ENCODE measurements at regions not wholly inside any gene's neighbourhood (a gene's known extent, or its start where the extent isn't known, plus 50 kb on each side); places are given as distances from the start of the nearest gene placed in this dataset.

DNA sequence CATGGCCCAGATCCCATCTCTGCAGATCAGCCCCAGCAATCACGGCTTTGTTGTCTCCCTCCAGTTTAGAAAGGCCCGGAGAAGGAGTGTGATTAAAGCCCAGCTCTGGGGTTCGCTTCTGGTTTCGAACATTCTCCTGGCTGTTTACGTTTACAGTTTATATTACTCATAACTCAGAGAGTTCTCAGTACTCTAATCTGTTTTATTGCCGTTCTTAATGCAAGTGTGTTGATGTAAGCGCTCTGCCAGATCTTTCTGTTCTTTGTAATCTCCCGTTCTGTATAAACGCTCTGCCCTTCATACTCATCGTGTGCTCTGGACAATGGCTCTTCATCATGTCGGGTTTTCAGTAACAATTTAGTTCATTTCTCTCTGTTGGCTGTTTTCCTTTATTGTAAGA is 82.5 kb upstream of the PRNP start:
- ChIA-PET CTCF (interaction anchor here (1.4 kb wide), 1 partner anchor 116 kb away, joined by 4 read pairs; no protein-coding TSS in a partner anchor), POLR2A (no interaction called here)

DNA sequence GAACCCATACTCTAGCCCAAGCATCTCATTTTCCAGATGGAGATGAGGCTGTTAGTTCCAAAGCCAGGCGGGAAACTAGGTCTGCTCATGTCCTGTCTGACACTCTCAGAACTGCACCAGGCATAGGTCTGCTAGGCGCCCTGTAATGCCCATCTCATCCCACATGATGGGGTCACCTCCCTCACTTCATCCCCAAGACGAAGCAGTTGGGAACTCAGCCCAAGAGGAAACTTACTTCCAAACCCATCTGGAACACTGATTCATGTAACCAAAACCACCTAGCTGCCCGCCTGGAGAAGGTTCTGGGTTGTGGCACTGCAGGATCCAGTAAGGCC is 84.0 kb upstream of the PRNP start:
- CTCF ChIA-PET: interaction anchor here (1.4 kb wide), 1 partner anchor 118 kb away, joined by 4 read pairs; no protein-coding TSS in a partner anchor
- POLR2A ChIA-PET: no interaction called here

DNA sequence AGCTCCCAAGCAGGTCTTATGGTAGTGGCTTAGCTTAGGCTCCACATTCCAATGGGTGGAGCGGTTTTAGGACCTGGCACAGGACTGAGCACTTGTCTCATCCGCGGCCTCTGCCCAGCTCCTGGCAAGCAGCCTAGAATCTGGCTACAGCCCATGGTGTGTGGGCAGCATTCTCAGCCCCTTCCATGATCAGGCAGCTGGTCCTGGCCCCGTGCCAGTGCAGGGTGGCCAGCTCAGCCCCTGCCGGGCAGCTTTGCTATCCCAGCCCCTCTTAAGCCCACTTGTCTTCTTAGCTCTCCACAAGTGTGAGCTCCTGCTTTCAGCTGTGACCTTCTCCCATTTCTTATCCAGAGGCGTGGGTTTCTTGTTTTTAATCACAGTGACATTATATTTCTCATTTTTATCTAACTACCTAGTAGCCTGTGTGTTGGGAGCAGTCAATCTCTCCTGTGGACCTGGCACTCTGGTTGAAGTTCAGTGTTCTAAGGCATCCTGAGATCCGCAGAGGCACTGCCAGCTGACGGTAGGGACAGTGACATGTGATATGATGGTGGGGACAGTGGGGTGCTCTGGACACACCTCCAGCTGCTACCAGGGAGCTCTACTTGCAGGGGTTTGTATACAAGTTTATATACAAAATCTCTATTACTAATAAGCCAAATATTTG is 84.5 kb upstream of the PRNP start:
- POLR2A ChIA-PET: no interaction called here
- CTCF ChIA-PET: interaction anchor here (0.6 to 1.1 kb wide), 2 partner anchors 121 to 155 kb away, joined by 3 to 4 read pairs; no protein-coding TSS in a partner anchor

DNA sequence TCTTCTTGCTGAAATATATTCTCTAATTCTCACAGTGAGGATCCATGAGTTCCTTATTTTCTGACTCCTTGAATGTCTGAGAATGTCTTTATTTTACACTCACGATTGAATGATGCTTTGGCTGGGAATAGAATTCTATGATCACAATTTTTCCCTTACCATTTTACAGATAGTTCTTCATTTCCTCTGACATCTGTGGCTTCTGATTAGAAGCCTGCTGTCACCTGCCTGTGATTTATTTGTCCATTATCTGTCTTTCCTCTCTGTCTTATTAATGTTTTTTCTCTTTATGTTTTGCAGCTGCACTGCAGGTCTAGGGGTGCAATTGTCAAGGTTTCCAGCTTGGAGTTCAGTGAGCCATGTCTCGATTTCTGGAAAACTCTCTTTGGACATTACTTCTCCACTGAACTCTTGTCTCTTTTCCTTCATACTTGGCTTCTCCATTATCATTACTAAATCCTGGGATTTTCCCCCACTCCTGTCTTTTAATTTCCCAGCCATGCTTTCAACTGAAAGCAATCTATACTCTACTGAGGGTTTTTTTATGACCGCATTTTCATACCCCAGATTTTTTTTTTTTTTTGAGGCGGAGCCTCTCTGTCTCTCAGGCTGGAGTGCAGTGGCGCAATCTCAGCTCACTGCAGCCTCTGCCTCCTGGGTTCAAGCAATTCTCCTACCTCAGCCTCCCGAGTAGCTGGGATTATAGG is 85.8 kb upstream of the PRNP start:
- CTCF ChIA-PET: interaction anchor here (1.1 kb wide), 1 partner anchor 122 kb away, joined by 4 read pairs; no protein-coding TSS in a partner anchor
- POLR2A ChIA-PET: no interaction called here

DNA sequence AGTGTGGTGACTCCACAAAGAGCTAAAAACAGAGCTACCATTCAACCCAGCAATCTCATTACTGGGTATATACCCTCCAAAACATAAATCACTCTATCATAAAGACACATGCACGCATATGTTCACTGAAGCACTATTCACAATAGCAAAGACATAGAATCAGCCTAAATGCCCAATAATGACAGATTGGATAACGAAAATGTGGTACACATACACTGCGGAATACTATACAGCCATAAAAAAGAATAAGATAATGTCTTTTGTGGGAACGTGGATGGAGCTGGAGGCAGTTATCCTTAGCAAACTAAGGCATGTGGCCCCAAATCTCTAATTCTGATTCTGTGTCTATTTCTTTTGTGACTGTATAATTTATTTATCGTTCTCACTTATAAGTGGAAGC is 89.0 kb upstream of the PRNP start:
- POLR2A ChIA-PET: no interaction called here
- CTCF ChIA-PET: no interaction called here

DNA sequence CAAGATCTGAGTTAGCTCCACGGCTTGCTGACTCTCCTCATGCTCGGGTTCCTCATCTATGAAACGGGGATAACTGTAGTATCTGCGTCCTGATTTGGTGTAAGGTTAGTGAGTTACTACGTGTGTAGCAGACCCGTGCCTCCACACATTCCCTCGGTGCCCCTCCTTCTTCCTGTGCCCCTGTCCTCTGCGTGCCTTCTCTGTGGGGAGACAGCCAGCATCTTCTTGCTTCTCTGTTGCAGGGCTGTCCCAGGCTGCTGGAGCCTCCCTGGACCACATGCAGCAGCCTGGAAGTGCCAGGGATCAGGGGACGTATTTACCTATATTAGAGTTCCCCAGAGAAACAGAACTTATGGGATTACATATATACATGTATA is 93.1 kb upstream of the PRNP start:
- ChIA-PET CTCF (interaction anchor here (1.4 kb wide), 1 partner anchor 25 kb away, joined by 3 read pairs; no protein-coding TSS in a partner anchor), POLR2A (no interaction called here)

DNA sequence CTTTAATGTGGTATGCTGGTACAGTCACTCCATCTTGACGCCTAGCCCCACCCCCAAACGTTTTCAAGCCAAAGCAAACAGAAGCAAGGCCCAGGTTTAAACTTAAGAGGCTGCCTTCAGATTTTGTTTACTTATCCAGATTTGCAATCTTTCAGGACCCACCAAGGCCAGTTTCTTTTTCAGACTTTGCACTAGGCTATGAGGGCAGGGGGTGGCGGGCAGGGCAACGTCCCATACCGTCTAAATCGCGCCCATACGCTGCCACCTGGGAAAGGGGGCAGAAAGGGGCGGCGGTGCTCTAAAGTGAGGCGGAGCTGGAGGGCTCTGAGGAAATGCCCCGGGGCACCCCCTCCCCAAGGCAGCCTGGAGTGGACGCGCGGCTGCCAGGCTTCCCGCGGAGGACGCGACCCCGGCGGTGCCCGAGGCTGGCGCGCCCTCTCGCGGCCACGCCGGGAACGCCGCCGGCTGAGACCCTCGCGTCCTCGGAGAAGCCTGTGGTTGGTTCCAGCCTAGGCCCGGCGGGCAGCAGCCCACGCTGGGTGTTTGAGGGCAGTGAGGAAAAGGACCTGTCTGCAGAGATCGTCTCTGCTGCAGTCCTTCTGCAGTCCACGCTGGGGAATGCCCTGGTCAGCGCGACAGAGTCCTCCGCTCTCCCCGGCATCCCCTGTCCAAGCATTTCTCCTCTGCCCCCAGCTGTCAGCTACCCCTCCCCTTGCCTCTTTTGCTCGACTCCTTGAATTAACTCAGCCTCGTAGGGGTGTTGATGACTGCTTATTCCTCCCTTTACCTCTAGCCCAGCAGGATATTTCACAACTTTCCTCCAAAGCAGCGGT is 93.7 kb upstream of the PRNP start:
- ChIA-PET POLR2A (no interaction called here), CTCF (interaction anchor here (1.2 to 1.4 kb wide), 2 partner anchors 24 to 482 kb away, joined by 3 read pairs; no protein-coding TSS in a partner anchor)

DNA sequence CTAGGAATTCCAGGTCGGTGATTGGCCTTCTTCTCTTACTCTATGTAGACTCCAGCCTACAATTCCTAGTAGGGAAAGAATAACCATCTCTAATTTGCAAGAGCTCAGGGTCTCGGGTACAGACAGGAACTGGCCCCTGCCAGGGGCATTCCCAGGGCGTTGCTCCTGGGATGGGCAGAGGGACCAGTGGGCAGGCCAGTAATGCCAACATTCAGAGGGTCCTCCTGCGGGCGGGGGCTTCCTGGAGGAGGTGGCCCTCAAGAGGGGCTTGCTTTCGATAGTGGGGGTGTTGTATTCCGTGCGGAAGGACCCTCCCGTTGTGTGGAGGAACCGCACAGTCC is 94.3 kb upstream of the PRNP start:
- CTCF ChIA-PET: interaction anchor here (1.2 to 1.4 kb wide), 2 partner anchors 24 to 481 kb away, joined by 3 read pairs; no protein-coding TSS in a partner anchor
- POLR2A ChIA-PET: no interaction called here

DNA sequence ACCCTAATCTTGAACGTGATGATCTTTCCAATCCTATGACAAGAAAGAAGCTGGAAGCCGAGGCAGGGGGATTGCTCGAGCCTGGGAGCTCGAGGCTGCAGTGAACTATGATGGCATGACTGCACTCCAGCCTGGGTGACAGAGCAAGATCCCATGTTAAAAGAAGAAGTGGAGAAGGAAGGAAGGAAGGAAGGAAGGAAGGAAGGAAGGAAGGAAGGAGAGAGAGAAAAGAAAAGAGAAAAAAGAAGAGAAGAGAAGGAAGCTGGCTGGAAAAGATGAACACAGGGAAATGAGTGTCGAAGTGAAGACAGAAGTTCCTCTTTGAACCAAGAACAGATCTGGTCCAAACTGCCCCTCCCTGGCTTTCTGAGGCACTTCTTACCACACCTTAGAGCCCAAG is 100.5 kb upstream of the PRNP start:
- ChIA-PET POLR2A (no interaction called here), CTCF (interaction anchor here (0.7 kb wide), 1 partner anchor 46 kb away, joined by 3 read pairs; no protein-coding TSS in a partner anchor)

DNA sequence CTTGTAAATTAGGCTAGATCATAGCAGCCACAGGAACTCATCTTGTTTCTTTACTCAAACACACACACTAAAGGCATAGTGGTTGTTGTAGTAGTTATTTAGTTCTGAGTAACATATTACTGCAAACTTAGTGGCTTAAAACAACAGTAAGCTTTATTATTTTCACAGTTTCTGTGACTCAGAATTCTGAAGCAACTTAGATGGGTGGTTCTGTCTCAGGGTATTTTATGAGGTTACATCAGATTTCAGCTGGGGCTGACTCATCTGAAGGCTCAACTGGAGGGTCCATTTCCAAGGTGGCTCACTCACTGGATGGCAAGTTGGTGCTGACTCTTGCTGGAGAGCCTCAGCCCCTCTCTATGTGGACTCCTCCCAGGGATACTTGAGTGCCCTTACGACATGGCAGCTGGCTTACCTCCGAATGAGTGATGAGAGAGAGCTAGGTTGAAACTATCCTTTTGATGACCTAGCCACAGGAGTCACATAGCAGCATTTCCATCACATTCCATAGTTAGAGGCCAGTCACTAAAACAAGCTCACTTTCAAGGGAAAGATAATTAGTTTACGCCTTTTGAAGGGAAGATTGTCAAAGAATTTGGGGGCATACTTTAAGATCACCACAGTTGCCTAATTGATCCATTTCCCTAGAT is 101.0 kb upstream of the PRNP start:
- ChIA-PET CTCF (interaction anchor here (0.7 kb wide), 1 partner anchor 46 kb away, joined by 3 read pairs; no protein-coding TSS in a partner anchor), POLR2A (no interaction called here)

DNA sequence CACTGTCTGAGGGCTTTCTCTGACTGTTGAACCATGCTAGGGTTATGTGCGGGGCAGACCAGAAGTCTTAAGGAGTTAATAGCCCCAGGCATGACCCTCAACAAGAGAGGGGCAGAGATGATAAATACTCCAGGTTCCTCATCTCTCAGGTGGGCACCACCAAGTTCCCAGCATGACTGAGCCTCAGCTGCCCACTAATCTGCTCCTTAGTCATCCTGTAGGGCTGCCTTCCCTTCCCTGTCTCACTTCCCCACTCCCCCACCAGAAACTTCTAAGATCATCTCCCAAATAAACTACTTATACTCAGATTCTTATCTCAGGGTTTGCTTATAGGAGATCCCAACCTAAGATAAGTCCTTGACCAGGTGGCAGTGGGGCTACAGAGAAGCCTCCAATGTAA is 101.7 kb upstream of the PRNP start:
- POLR2A ChIA-PET: no interaction called here
- CTCF ChIA-PET: no interaction called here

DNA sequence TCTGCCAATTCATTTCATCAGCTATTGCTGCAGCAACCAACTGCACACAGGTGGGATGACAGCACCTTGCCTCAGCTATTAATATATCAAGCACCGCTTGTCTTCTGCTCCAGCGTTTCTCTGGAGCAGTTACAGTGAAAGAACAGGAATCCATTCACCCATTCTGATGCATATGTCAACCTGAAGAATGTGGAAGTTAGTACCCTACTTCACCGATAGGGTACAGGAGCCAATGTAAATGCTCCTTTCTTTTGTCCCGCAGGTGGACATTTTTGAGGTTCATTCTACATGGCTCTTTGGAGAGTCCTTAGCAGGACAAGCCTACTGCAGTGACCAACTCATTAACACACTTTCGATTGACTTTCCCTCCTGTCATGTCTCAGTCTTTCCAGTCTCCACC is 104.4 kb upstream of the PRNP start:
- CTCF ChIA-PET: no interaction called here
- POLR2A ChIA-PET: no interaction called here

DNA sequence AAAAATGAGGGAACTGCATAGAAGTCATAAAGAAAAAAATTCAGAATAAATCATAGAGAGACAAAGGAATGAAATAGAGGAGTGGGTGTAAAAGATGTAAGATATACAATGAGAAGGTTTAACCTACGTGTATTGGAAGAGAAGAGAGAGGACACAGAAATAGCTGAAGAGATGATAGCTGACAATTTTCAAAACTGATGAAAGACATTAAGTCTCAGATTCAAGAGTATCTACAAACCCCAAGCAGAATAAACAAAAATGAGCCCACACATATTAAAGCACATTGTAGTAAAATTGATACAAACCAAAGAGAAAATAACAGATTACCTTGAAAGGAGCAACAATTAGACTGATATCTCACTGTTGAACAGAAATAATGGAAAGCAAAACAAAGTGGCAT is 107.9 kb upstream of the PRNP start:
- ChIA-PET CTCF (no interaction called here), POLR2A (no interaction called here)

DNA sequence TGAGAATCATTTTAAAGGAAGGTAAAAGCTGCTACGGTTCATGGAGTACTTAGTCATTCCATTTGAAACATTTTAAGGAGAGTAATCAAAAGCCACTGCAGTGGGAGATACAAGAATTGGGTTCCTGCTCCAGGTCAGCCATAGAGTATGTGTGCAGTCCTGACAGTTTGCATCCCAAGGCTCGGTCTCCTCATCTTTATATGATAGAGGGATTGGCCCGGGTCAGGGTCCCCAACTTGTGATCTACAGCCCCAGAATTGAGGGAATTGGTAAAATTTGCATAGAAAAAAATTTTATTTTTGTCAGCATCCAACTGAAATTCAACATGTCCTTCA is 111.9 kb upstream of the PRNP start:
- POLR2A ChIA-PET: no interaction called here
- CTCF ChIA-PET: no interaction called here

DNA sequence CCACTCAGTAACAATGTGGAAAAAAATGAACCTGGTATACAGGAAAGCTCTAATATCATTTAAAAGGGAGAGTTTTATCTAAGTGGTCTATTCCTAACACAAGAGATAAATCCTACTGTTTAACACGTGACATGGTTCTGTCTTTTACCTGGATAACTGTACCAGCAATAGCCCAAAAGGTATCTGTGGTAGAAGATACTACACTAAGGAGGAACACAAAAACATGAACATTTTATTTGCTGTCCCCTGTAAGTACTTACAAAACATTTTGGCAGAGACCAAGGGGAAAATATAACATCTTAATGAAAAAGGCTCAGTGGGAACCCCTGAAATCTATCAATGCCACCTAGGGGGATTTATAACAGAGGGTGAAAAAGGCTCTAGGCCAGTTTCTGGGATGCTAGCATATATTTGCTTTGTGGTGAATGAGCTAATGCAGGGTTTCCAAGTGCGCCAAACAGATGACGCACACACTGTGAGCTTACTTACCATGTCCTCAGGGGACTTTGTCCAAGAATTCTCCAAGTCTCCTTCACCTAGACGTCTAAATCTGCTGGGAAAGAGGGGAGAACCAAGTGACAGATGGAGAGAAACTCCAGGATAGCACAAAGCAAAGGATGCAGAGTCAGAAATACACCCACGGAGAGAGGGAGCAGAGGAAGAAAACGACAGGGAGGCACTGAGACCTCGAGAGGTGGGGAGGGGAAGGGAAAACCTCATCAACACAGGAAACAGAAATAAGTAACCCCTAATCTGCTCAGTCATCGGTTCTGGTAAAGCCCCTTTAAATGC is 112.5 kb upstream of the PRNP start:
- CTCF ChIA-PET: no interaction called here
- POLR2A ChIA-PET: no interaction called here

DNA sequence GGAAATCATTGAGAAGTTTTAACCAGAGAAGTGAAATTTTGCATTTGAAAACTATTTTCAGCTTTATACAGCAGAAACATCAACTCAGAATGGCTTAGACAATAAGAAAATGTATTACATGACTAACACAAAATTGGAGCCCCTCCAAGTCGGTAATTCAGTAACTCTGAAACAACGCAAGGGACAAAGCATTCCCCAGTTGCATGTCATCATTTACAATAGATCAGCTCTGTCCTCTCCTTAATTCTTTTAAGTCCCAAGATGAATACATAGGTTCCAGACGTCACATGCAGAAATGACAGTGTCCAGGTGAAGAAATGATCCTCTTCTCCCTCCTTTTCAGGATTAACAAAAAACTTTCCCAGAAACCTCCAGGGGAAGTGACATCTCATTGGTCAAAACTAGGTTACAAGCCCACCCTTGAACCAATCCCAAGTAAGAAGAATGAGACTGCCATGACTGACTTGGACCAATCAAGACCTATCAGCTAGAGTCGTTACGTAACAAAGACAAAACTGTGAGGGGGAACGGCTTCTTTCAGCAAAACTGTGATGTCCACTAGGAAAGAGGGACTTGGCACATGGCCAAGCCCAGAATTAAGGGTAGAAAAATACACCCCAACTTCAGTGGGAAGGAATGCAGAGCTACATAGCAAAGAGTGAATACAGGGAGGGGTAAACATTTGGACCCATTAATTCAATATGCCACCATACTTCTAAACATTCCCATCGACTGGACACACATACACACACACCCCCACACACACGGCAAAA is 114.3 kb upstream of the PRNP start:
- ChIA-PET CTCF (no interaction called here), POLR2A (no interaction called here)

DNA sequence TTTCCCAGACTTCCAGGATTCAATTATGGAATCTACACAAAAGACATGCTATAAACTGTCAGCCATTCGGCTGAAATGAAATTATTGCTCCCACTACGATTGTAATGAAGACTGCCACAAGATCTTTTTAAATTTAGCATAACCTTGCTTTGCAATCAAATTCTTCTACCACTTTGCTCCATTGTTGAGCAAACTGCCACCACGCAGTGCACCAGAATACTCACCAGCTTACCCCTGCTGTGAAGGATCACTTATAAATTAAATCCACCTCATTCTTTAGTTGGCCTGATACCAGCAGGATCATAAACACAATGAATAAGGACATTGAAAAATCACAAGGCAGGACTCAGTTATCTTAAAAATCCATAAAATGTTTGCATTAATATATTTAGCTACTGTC is 116.4 kb upstream of the PRNP start:
- ChIA-PET CTCF (no interaction called here), POLR2A (no interaction called here)

DNA sequence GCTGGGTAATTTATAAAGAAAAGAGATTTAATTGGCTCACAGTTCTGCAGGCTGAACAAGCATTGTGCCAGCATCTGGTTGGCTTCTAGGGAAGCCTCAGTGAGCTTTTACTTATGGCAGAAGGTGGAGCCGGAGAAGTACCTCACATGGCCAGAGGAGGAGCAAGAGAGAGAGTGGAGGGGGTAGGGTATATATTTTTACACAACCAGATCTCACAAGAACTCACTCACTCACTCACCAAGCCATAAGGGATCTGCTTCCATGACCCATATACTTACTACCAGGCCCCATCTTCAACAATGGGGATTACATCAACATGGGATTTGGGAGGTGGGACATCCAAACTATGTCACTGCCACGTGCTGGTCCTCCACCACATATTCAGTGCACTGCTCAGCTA is 117.2 kb upstream of the PRNP start:
- ChIA-PET CTCF (no interaction called here), POLR2A (no interaction called here)
